Adrenal gland (tissue), 9 donors: ENCODE measurements at regions not wholly inside any gene's neighbourhood (a gene's known extent, or its start where the extent isn't known, plus 50 kb on each side); places are given as distances from the start of the nearest gene placed in this dataset.

Experiments used
- DNase-seq, 7 donors: peaks; one replicate each; pipeline ENCODE4 v3.0.0-alpha.2; 2019 to 2020
- H3K27ac ChIP-seq, 5 donors: fragments of 200-600 bp; sonication (generic) in 4 of 5; 1 replicate in 3 of 5; 2 replicates in 2 of 5; pipeline versions ENCODE4 v1.5.1 to v1.8.0; 2016 to 2020; ENCODE audit warnings: mild to moderate bottlenecking in 1 of 5
- H3K27me3 ChIP-seq: fragments of 200-600 bp; 2 replicates; pipeline ENCODE4 v1.8.0; 2021
- H3K36me3 ChIP-seq, 2 donors: fragments of 200-600 bp; replicated peaks in 1 of 2; 1 replicate in 1 of 2; 2 replicates in 1 of 2; pipeline versions ENCODE4 v1.5.1 to v1.8.0; 2018 to 2022
- H3K4me1 ChIP-seq, 2 donors: fragments of 200-600 bp; replicated peaks in 1 of 2; 1 replicate in 1 of 2; 2 replicates in 1 of 2; pipeline versions ENCODE4 v1.5.1 to v1.8.0; 2018 to 2021
- H3K4me3 ChIP-seq, 4 donors: fragments of 200-600 bp; sonication (generic) in 3 of 4; one replicate each; pipeline ENCODE4 v1.5.1; 2016 to 2018
- H3K9me3 ChIP-seq, 3 donors: fragments of 200-600 bp; sonication (generic) in 1 of 3; replicated peaks in 1 of 3; 1 replicate in 2 of 3; 2 replicates in 1 of 3; pipeline versions ENCODE4 v1.5.1 to v1.8.0; 2016 to 2021
- CTCF ChIP-seq, 6 experiments: fragments of 450-650 bp in 4 of 6; fragments of 200-600 bp in 2 of 6; sonication (generic) in 1 of 6; IDR thresholded peaks; 1 replicate in 5 of 6; 2 replicates in 1 of 6; pipeline versions ENCODE4 v1.5.1 to v1.8.0; 2016 to 2021; ENCODE audit warnings: antibody characterized with exemption in 6 of 6, mild to moderate bottlenecking in 2 of 6, moderate library complexity in 1 of 6
- POLR2A ChIP-seq, 2 donors: fragments of 450-650 bp; IDR thresholded peaks; one replicate each; pipeline ENCODE4 v1.6.1; 2017; ENCODE audit warnings: antibody characterized with exemption in 2 of 2, mild to moderate bottlenecking in 2 of 2, moderate library complexity in 1 of 2
- WGBS, 4 donors: extraction: QIAGEN DNeasy Blood & Tissue Kit in 2 of 4; methylation state at CpG; one replicate each; pipeline versions ENCODE4 v1.1.5 to v1.1.7; 2013 to 2017; 5-methylcytosine and 5-hydroxymethylcytosine counted together
- intact Hi-C, 2 donors: fragments of 100-400 bp; cut with DNase I; formaldehyde crosslinking; loops; one replicate each; pipeline versions ENCODE4 v1.14.1 to v1.15.0; 2022 to 2023
- donor health status: healthy with polysubstance abuse.
- donor health status: Bipolar disorder and iron deficiency.
- donor health status: DM: yes; HTN: yes; CAD: no.
- donor health status: DM: no; HTN: no; CAD: no.
- donor health status: DM: no; HTN: no; CAD: no.

DNA sequence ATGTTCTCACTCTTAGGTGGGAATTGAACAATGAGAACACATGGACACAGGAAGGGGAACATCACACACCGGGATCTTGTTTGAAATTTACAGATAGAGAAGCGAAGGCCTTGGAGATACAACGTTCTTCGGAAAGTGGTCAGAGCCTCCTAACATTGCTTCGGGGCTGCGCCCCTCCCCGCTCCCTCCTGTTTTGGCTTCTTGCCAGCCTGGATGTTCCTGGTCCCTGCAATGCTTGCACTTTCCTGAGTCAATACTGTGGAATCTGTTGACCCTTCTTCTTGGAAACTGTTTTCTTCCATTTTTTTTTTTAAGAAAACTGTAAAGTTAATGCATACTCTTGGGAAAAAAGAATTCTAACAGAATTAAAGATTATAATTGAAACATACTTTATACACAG, 360.8 kb downstream of the SOCS6 start:
- Histone ChIP-seq H3K4me3 (no peak overlapping the region), H3K9me3 (no peaks in the 10 kb centered on the region), H3K27ac (no peak overlapping the region), H3K4me1 (no peaks in the 10 kb centered on the region), H3K36me3 (no peaks in the 10 kb centered on the region), H3K27me3 (no peaks in the 10 kb centered on the region)
- intact Hi-C loops: no loop called here
- TF ChIP-seq POLR2A (IDR thresholded peaks at IDR 0.05): no peak
- TF ChIP-seq CTCF (IDR thresholded peaks at IDR 0.05): no peak
- no peak for DNase-seq
- 86 to 89% (median 87%) methylated on average over 7 of the region's 7 CpGs for WGBS, 4 donors

DNA sequence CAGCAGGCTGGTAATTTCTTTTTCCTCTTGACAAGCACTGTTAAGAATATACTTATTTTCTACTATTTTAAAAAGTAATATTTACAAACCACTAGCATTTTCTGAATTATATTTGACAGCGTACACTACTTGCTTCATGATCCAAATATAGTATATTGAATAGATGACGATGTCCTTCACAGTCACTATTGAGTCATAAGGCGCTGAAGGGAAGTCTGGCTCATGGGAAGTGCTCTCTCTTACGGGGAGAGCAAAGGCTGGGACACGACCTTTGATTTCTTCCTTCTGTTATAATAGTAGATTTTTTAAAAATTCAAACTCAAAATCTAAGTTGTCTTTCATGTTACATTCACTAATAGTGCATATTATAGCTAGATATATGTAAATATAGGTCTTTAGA, 357.1 kb downstream of the SOCS6 start:
- WGBS, 4 donors: 52 to 62% (median 57%) methylated on average over 5 of the region's 5 CpGs
- DNase-seq: no peak

GRCh38 chr18:70643812-70644211, 355.0 kb downstream of the SOCS6 start:
- TF ChIP-seq POLR2A (IDR thresholded peaks at IDR 0.05): no peak
- no peak for TF ChIP-seq CTCF (IDR thresholded peaks at IDR 0.05)
- no peaks in the 10 kb centered on the region for H3K27me3 ChIP-seq
- H3K9me3 ChIP-seq: no peaks in the 10 kb centered on the region
- intact Hi-C loops: no loop called here
- no peaks in the 10 kb centered on the region for H3K36me3 ChIP-seq
- H3K4me3 ChIP-seq: no peak overlapping the region
- no peaks in the 10 kb centered on the region for H3K4me1 ChIP-seq
- no peak for DNase-seq
- no peak overlapping the region for H3K27ac ChIP-seq
- 36 to 82% (median 57%) methylated on average over 1 of the region's 1 CpG for whole genome bisulfite sequencing, 4 donors

More for the DNA sequence above, 357.1 kb downstream of the SOCS6 start:
- no peak overlapping the region for H3K4me3 ChIP-seq
- H3K27me3 ChIP-seq: no peaks in the 10 kb centered on the region
- H3K36me3 ChIP-seq: no peaks in the 10 kb centered on the region
- no peak overlapping the region for H3K27ac ChIP-seq
- H3K9me3 ChIP-seq: no peaks in the 10 kb centered on the region
- no peak for TF ChIP-seq POLR2A (IDR thresholded peaks at IDR 0.05)
- no peak for TF ChIP-seq CTCF (IDR thresholded peaks at IDR 0.05)
- H3K4me1 ChIP-seq: no peaks in the 10 kb centered on the region
- intact Hi-C loops: no loop called here

GRCh38 chr18:70641156-70641775, 352.4 kb downstream of the SOCS6 start:
- 46 to 60% (median 52%) methylated on average over 6 of the region's 6 CpGs for WGBS, 4 donors
- Histone ChIP-seq H3K4me1 (no peaks in the 10 kb centered on the region), H3K27me3 (no peaks in the 10 kb centered on the region), H3K9me3 (no peaks in the 10 kb centered on the region), H3K27ac (no peak overlapping the region), H3K4me3 (no peak overlapping the region), H3K36me3 (no peaks in the 10 kb centered on the region)
- TF ChIP-seq CTCF (IDR thresholded peaks at IDR 0.05): no peak
- no peak for TF ChIP-seq POLR2A (IDR thresholded peaks at IDR 0.05)
- DNase-seq: no peak
- intact Hi-C loops: no loop called here
